DMS79 (cell line): ENCODE measurements at regions not wholly inside any gene's neighbourhood (a gene's known extent, or its start where the extent isn't known, plus 50 kb on each side); places are given as distances from the start of the nearest gene placed in this dataset.
"Not testable (repeated sequence)": the region's sequence is repeated elsewhere in the genome, so short reads cannot be mapped to it uniquely, and the experiment has no call there.

Experiments
- DNase-seq: peaks from one replicate; lab custom pipeline; 2025; lab: John Stamatoyannopoulos, UW

- DNase-seq, result no peak
These were observed 195.7 kb downstream of the ZNF608 start for GRCh38 chr5:124550731-124551130.

- DNase-seq, result no peak
These were observed 196.5 kb downstream of the ZNF608 start for GRCh38 chr5:124549891-124550436.

GRCh38 chr5:124546643-124547042, 199.8 kb downstream of the ZNF608 start:
- DNase-seq, result no peak

GRCh38 chr5:124544366-124545055, 201.9 kb downstream of the ZNF608 start:
- DNase-seq, result no peak

GRCh38 chr5:124538931-124539330, 207.5 kb downstream of the ZNF608 start:
- DNase-seq, result no peak

- DNase-seq, result no peak
These were observed 208.2 kb downstream of the ZNF608 start for GRCh38 chr5:124538191-124538590.

GRCh38 chr5:124537522-124537921, 208.9 kb downstream of the ZNF608 start:
- no peak for DNase-seq

GRCh38 chr5:124537107-124537506, 209.3 kb downstream of the ZNF608 start:
- no peak for DNase-seq

GRCh38 chr5:124536333-124536732, 210.1 kb downstream of the ZNF608 start:
- no peak for DNase-seq

- DNase-seq, result no peak
These were observed 215.5 kb downstream of the ZNF608 start for GRCh38 chr5:124530916-124531315.

- DNase-seq, result no peak
These were observed 217.6 kb downstream of the ZNF608 start for GRCh38 chr5:124528838-124529237.

GRCh38 chr5:124527220-124527991, 219.0 kb downstream of the ZNF608 start:
- no peak for DNase-seq

GRCh38 chr5:124526079-124526478, 220.4 kb downstream of the ZNF608 start:
- not testable (repeated sequence) for DNase-seq

- no peak for DNase-seq
These were observed 221.7 kb downstream of the ZNF608 start for GRCh38 chr5:124524552-124525232.

GRCh38 chr5:124523897-124524296, 222.5 kb downstream of the ZNF608 start:
- DNase-seq, result no peak

GRCh38 chr5:124522992-124523391, 223.4 kb downstream of the ZNF608 start:
- no peak for DNase-seq

- no peak for DNase-seq
These were observed 224.8 kb downstream of the ZNF608 start for GRCh38 chr5:124521461-124522230.

GRCh38 chr5:124519396-124519795, 227.0 kb downstream of the ZNF608 start:
- DNase-seq, result no peak

- no peak for DNase-seq
These were observed 229.9 kb downstream of the ZNF608 start for GRCh38 chr5:124516567-124516966.

GRCh38 chr5:124515497-124516245, 230.8 kb downstream of the ZNF608 start:
- DNase-seq, result no peak

- no peak for DNase-seq
These were observed 231.5 kb downstream of the ZNF608 start for GRCh38 chr5:124514956-124515355.
